GM19438 (cell line): ENCODE measurements at regions not wholly inside any gene's neighbourhood (a gene's known extent, or its start where the extent isn't known, plus 50 kb on each side); places are given as distances from the start of the nearest gene placed in this dataset.

Source experiments
- ATAC-seq: cut with Tn5 transposase; IDR thresholded peaks from one replicate; pipeline ENCODE4 v1.9.1; 2021; ENCODE audit warnings: low read depth; ENCODE audit not compliant: unreplicated experiment

DNA sequence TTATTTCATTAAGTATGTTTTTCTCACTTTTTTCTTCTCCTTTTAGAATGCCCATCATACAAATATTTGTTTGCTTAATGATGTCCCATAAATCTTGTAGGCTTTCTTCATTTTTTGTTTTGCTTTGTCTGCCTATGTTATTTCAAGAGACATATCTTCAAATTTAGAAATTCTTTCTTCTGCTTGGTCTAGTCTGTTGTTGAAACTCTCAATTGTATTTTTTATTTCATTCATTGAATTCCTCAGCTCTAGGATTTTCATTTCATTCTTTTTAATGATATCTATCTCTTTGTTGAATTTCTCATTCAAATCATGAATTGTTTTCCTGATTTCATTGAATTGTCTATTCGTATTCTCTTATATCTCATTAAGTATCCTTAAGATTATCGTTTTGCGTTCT is 125.1 kb upstream of the VIPR2 start:
- ATAC-seq: no peak

DNA sequence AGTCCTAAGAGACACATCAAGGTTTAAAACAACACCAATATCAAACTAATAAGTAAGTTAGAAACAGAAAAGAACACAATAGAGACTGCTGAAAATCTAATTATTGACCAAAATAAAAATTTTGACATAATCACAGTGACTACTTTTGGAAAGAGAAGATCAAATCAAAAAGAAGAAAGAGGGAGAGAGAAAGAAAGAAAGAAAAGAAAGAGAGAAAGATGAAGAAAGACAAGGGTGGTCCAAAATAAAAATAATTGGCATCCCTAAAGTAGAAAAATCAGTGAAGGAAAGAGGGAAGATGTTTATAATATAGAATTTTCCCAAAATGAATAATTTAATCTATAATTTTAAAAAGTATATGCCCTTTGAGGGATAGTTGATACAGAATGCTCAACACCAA is 118.8 kb upstream of the VIPR2 start:
- ATAC-seq: no peak

DNA sequence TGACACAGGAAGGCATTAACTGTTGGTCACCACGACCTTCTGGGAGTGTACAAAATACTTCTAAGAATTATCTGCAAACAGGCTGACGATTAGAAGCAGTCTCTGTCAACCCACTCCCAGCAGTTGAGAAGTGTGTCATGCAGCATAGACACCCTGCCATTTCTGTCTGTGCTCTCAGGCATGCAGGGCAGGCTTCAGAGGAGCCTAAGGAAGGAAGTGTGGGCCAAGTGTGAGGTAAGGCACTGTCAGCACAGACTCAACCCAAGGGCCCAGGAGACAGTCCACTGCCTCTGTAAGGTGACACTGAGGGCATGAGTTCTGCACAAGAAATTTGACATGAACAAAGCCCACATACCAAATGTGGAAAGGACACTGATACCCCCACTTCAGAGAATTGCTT is 109.0 kb upstream of the VIPR2 start:
- no peak for ATAC-seq

DNA sequence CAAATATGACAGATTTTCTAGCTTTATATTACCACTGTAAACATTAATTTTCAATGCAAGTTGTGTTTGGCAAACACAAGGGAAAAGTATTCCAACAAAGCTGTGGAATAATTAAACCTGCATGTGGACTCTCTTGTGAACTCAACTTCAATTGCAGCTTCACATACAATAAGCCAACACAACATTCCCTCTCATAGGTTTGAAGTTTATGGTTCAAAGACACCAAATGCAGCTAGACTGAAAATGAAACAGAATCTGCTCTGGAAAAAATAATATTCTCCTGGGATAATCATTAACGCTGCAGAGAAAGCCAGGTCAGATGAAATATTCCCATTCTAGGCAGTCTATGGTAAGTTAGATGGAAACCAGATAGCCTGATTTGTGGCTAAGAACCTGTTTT is 105.8 kb upstream of the VIPR2 start:
- no peak for ATAC-seq

DNA sequence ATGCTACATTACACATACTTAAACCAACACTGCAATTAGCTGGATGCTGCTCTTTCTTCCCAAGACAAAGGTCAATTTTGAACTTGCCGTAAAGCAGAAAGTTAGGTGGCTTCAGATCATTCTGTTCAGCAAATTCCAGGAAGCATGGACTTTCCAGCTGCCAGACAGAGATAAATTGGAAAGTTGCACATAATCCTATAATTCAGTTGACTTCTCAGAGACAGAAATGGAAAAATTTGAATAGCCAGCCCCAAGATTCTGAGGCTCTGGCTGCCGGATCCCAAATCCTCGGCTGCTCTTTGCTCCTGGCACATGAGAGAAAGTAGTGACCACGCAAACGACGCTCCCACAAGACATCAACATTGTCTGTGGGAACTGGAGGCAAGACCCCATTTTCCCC is 105.0 kb upstream of the VIPR2 start:
- ATAC-seq: no peak

GRCh38 chr7:159247910-159248309 is 103.2 kb upstream of the VIPR2 start:
- ATAC-seq: no peak

GRCh38 chr7:159246702-159247480 is 102.2 kb upstream of the VIPR2 start:
- ATAC-seq: no peak

- ATAC-seq: no peak
Observed at GRCh38 chr7:159240962-159241361, 96.3 kb upstream of the VIPR2 start.

GRCh38 chr7:159239028-159239427 is 94.4 kb upstream of the VIPR2 start:
- ATAC-seq: no peak

- ATAC-seq: no peak
Observed at GRCh38 chr7:159238541-159238940, 93.9 kb upstream of the VIPR2 start.

GRCh38 chr7:159237022-159237653 is 92.5 kb upstream of the VIPR2 start:
- ATAC-seq: no peak

DNA sequence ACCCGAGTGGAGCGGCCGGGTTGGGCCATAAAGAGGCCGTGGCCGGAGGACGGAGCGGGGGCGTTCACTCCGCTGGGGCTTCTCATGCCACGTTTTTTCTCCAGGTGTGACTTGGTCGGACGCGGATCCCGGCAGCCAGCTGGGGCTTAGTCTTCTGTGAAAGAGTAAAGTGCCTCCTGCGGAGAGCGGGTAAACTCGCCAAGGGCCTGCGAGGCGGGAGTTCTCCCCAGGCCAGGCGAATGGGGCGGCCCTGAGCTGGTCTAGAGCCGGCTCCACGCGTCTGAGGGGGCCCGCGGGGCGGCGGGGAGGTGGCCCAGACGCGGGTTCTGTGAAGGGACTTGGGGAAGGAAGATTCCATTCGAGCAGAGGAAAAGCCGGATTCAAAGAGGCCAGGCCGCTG is 86.3 kb upstream of the VIPR2 start:
- ATAC-seq: no peak

DNA sequence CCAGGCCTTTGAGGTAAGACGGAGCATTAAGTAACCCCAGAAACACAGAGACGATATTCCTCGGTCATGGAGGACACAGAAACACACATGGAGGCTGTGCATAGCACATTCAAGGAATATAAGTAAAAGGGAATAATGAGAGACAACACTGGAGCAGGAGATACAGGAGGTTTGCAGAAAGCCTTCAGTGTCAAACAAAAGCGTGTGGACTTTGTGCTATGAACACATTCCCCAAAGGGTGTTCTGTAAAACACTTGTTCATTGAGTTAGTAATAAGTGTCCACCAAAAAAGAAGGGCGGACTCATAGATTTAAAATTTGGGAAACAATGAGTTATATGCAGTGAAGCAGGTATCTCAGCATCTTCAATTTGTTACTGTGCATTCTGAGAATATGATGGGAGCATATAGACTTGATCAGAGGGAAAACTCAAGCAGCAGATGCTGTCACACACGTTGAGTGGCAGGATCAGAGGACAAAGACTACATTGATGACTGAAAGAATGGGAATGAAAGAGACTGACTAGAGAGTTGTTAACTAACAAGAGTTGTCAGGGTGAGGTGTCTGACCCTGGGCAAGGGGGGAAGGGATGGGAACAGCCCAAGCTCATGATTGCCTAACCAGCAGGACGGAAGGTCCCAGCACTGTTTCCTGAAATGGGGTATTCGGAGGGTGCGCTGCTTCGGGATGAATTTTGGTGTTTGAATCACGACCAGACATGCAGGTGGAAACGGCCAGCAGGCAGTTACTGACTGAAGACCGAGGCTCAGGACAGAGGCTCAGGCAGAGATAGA is 85.2 kb upstream of the VIPR2 start:
- ATAC-seq: no peak

DNA sequence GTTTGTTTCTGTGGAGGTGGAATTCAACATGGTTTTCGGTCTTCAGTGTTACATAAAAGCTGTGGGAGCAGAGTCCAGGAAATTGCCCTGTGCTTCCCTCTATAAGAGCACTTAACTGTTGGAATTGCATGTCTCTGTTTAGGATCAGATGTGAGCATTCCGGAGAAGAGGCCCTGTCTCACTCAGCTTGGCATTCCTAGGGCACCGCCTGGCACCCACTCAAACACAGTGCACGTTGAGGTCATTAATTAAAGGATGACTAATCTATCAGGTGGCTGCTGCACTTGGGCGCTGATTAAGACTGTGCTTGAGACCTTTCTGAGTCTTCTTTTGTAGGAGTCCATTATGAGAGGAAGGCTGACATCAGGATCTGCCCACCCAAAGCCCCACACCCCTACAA is 82.8 kb upstream of the VIPR2 start:
- no peak for ATAC-seq

- ATAC-seq: no peak
Observed at GRCh38 chr7:159226011-159226702, 81.5 kb upstream of the VIPR2 start.

- no peak for ATAC-seq
Observed at GRCh38 chr7:159218607-159219006, 73.9 kb upstream of the VIPR2 start.

GRCh38 chr7:159218170-159218569 is 73.5 kb upstream of the VIPR2 start:
- no peak for ATAC-seq

DNA sequence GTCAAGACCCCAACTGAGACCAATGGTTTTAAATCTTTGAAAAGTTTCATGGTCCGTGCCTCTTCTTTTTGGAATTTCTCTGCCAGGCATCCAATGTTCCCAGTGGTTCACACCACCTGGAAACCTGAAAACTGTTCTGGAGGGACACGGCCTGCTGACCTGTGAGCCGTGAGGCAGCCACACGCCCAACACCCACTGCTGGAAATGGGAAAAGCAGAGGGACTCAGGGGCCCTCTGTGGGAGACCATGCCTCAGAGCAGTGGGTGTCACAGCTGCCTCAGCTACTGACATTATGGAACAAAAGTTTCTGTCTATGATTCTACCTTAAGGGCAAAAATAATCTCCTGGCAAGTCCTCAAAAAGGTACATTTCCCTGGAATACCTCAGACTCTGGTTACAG is 70.4 kb upstream of the VIPR2 start:
- no peak for ATAC-seq

- ATAC-seq: no peak
Observed at GRCh38 chr7:159213253-159213652, 68.6 kb upstream of the VIPR2 start.

DNA sequence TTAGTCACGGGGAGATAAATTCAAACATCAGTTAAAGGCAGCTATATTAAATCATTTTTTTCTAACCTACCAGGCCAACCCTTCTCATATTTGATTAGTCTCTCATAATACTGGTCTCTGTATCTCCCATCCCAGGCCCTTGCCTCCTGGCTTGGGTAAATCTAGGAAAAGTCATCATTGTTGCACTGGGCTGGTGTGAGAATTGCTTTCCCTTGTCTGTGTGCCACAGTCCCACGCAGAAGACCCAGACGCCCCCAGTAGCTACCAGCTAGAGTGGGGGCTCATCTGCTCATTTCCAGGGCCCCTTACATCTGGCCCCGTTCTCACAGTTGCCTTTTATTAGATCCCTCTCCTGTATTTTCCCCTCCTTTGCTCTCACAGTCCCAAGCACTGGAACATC is 67.6 kb upstream of the VIPR2 start:
- ATAC-seq: no peak

DNA sequence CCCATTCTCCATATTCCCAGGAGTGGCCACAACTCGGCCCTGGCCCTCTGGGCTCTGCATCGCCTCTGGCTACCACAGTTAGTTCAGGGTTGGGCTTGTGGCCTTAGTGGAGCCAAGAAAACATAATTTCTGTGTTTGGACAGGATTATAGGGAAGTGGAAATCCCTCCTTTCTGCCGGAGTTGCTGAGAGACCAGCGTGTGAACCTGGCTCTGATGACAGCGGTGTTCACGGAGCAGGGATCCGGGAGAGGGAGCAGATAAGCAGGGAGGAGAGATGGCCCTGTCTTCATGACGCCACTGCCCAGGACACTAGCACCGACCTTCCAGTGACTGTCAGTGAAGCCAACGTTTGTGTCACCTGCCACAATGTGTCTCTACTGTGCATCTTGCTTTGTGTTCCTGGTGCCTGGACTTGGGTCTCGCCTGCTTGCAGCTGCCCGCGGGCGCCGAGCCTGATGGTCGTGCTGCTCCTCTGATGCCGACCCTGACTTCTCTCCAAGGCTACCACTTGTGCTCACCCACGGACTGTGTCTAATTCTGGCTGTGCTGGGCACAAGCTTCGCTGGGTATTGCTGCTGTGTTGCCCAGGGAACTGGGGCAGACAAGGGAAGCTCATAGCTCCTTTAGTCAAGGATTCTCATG is 67.0 kb upstream of the VIPR2 start:
- no peak for ATAC-seq
